Adrenal gland (tissue), 9 donors: ENCODE measurements at regions not wholly inside any gene's neighbourhood (a gene's known extent, or its start where the extent isn't known, plus 50 kb on each side); places are given as distances from the start of the nearest gene placed in this dataset.

ENCODE experiments used
- DNase-seq, 7 donors: peaks; one replicate each; pipeline ENCODE4 v3.0.0-alpha.2; 2019 to 2020
- H3K27ac ChIP-seq, 5 donors: fragments of 200-600 bp; sonication (generic) in 4 of 5; 1 replicate in 3 of 5; 2 replicates in 2 of 5; pipeline versions ENCODE4 v1.5.1 to v1.8.0; 2016 to 2020; ENCODE audit warnings: mild to moderate bottlenecking in 1 of 5
- H3K27me3 ChIP-seq: fragments of 200-600 bp; 2 replicates; pipeline ENCODE4 v1.8.0; 2021
- H3K36me3 ChIP-seq, 2 donors: fragments of 200-600 bp; replicated peaks in 1 of 2; 1 replicate in 1 of 2; 2 replicates in 1 of 2; pipeline versions ENCODE4 v1.5.1 to v1.8.0; 2018 to 2022
- H3K4me1 ChIP-seq, 2 donors: fragments of 200-600 bp; replicated peaks in 1 of 2; 1 replicate in 1 of 2; 2 replicates in 1 of 2; pipeline versions ENCODE4 v1.5.1 to v1.8.0; 2018 to 2021
- H3K4me3 ChIP-seq, 4 donors: fragments of 200-600 bp; sonication (generic) in 3 of 4; one replicate each; pipeline ENCODE4 v1.5.1; 2016 to 2018
- H3K9me3 ChIP-seq, 3 donors: fragments of 200-600 bp; sonication (generic) in 1 of 3; replicated peaks in 1 of 3; 1 replicate in 2 of 3; 2 replicates in 1 of 3; pipeline versions ENCODE4 v1.5.1 to v1.8.0; 2016 to 2021
- CTCF ChIP-seq, 6 experiments: fragments of 450-650 bp in 4 of 6; fragments of 200-600 bp in 2 of 6; sonication (generic) in 1 of 6; IDR thresholded peaks; 1 replicate in 5 of 6; 2 replicates in 1 of 6; pipeline versions ENCODE4 v1.5.1 to v1.8.0; 2016 to 2021; ENCODE audit warnings: antibody characterized with exemption in 6 of 6, mild to moderate bottlenecking in 2 of 6, moderate library complexity in 1 of 6
- POLR2A ChIP-seq, 2 donors: fragments of 450-650 bp; IDR thresholded peaks; one replicate each; pipeline ENCODE4 v1.6.1; 2017; ENCODE audit warnings: antibody characterized with exemption in 2 of 2, mild to moderate bottlenecking in 2 of 2, moderate library complexity in 1 of 2
- WGBS, 4 donors: extraction: QIAGEN DNeasy Blood & Tissue Kit in 2 of 4; methylation state at CpG; one replicate each; pipeline versions ENCODE4 v1.1.5 to v1.1.7; 2013 to 2017; 5-methylcytosine and 5-hydroxymethylcytosine counted together
- intact Hi-C, 2 donors: fragments of 100-400 bp; cut with DNase I; formaldehyde crosslinking; loops; one replicate each; pipeline versions ENCODE4 v1.14.1 to v1.15.0; 2022 to 2023
- donor health status: healthy with polysubstance abuse.
- donor health status: Bipolar disorder and iron deficiency.
- donor health status: DM: yes; HTN: yes; CAD: no.
- donor health status: DM: no; HTN: no; CAD: no.
- donor health status: DM: no; HTN: no; CAD: no.

GRCh38 chr14:99075771-99076375 lies 196.1 kb downstream of the BCL11B start:
- 49 to 78% (median 64%) methylated on average over 5 of the region's 5 CpGs for WGBS, 4 donors
- no peaks in the 10 kb centered on the region for H3K27me3 ChIP-seq
- TF ChIP-seq POLR2A (IDR thresholded peaks at IDR 0.05) (no peak), CTCF (IDR thresholded peaks at IDR 0.05) (no peak)

GRCh38 chr14:99077076-99077843 lies 194.7 kb downstream of the BCL11B start:
- Histone ChIP-seq H3K4me1 (no peaks in the 10 kb centered on the region), H3K4me3 (no peak overlapping the region), H3K27ac (no peak overlapping the region), H3K27me3 (no peaks in the 10 kb centered on the region), H3K36me3 (no peaks in the 10 kb centered on the region), H3K9me3 (no peaks in the 10 kb centered on the region)
- TF ChIP-seq CTCF (IDR thresholded peaks at IDR 0.05) (no peak), POLR2A (IDR thresholded peaks at IDR 0.05) (no peak)
- 69 to 75% (median 73%) methylated on average over 8 of the region's 8 CpGs for WGBS, 4 donors
- intact Hi-C loops = no loop called here
- no peak for DNase-seq

More at GRCh38 chr14:99075771-99076375, 196.1 kb downstream of the BCL11B start:
- intact Hi-C loops = no loop called here
- Histone ChIP-seq H3K4me1 (no peaks in the 10 kb centered on the region), H3K4me3 (no peak overlapping the region), H3K36me3 (no peaks in the 10 kb centered on the region), H3K9me3 (no peaks in the 10 kb centered on the region), H3K27ac (no peak overlapping the region)
- DNase-seq = no peak

GRCh38 chr14:99077844-99078236 lies 194.2 kb downstream of the BCL11B start:
- Histone ChIP-seq H3K4me3 (no peak overlapping the region), H3K4me1 (no peaks in the 10 kb centered on the region), H3K36me3 (no peaks in the 10 kb centered on the region), H3K27ac (no peak overlapping the region), H3K27me3 (no peaks in the 10 kb centered on the region), H3K9me3 (no peaks in the 10 kb centered on the region)
- intact Hi-C loops = no loop called here
- DNase-seq = no peak
- WGBS, 4 donors = 65 to 71% (median 69%) methylated on average over 6 of the region's 6 CpGs
- no peak for TF ChIP-seq POLR2A (IDR thresholded peaks at IDR 0.05)
- no peak for TF ChIP-seq CTCF (IDR thresholded peaks at IDR 0.05)

- 68 to 86% (median 75%) methylated on average over 7 of the region's 7 CpGs for WGBS, 4 donors
- Histone ChIP-seq H3K27me3 (no peaks in the 10 kb centered on the region), H3K36me3 (no peaks in the 10 kb centered on the region), H3K27ac (no peak overlapping the region), H3K4me1 (no peaks in the 10 kb centered on the region), H3K9me3 (no peaks in the 10 kb centered on the region), H3K4me3 (no peak overlapping the region)
- TF ChIP-seq POLR2A (IDR thresholded peaks at IDR 0.05) (no peak), CTCF (IDR thresholded peaks at IDR 0.05) (no peak)
- intact Hi-C loops = no loop called here
- no peak for DNase-seq
These were observed 193.6 kb downstream of the BCL11B start for GRCh38 chr14:99078426-99078825.
